ENCODE measurements at regions not wholly inside any gene's neighbourhood (a gene's known extent, or its start where the extent isn't known, plus 50 kb on each side); places are given as distances from the start of the nearest gene placed in this dataset.
"Not testable (repeated sequence)": the region's sequence is repeated elsewhere in the genome, so short reads cannot be mapped to it uniquely, and the experiment has no call there.

- not testable (repeated sequence) for DNase-seq
Observed at GRCh38 chr1:146883190-146883589, 54.9 kb upstream of the NBPF12 start.

DNA sequence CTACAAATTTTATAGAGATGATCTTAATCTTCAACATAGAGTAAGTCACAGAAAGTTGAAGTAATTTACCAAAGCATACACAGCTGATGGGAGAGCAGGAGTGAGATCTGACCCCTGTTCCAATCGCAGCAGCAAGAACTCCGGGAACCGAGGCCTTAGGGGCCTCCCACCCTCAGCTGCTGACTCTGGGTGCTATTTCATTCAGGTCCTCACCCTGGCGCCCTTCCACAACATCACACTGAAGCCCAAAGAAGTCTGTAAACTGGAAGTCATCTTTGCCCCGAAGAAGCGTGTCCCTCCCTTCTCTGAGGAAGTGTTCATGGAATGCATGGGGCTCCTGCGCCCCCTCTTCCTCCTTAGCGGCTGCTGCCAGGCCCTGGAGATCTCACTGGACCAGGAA, 57.0 kb upstream of the NBPF12 start:
- not testable (repeated sequence) for DNase-seq

DNA sequence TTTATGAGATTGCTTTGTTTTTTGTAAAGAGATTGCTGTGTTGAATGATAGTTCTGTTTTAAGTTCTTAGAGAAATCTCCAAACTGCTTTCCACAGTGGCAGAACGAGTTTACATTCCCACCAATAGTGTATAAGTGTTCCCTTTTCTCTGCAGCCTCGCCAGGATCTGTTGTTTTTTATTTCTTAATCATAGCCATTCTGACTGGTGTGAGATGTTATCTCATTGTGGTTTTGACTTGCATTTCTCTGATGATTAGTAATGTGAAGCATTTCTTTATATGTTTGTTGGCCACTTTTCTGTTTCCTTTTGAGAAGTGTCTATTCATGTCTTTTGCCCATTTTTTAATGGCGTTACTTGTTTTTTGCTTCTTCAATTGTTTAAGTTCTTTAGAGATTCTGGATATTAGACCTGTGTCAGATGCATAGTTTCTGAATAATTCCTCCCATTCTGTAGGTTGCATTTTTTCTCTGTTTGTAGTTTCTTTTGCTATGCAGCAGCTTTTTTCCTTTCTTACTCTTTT, 74.3 kb upstream of the NBPF12 start:
- DNase-seq = not testable (repeated sequence)

- not testable (repeated sequence) for DNase-seq
Observed at GRCh38 chr1:146853147-146853546, 85.0 kb upstream of the NBPF12 start.

GRCh38 chr1:146850352-146850889, 87.7 kb upstream of the NBPF12 start:
- DNase-seq = peak in 3 of 58 donors; percentile 0 to 26 (median 2)

DNA sequence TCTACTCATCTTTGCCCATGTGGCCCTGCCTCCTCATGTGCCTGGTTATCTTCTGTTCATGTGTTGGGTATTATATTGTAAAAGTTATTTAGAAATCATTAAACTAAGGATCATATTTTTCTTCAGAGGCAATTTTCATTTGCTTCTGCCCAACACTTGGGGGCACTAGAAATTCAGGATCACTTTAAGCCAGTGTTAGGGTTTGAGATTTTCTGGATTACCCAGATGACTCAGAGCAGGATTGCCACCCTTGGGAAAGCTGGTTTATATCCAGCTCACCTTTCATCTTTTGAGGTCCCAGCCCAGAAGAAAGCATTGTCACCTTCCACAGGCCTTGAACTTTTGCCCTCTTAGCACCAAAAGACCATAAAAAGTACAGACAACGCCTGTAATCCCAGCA, 99.4 kb upstream of the NBPF12 start:
- DNase-seq = not testable (repeated sequence)

GRCh38 chr1:146826957-146827356, 111.2 kb upstream of the NBPF12 start:
- not testable (repeated sequence) for DNase-seq

DNA sequence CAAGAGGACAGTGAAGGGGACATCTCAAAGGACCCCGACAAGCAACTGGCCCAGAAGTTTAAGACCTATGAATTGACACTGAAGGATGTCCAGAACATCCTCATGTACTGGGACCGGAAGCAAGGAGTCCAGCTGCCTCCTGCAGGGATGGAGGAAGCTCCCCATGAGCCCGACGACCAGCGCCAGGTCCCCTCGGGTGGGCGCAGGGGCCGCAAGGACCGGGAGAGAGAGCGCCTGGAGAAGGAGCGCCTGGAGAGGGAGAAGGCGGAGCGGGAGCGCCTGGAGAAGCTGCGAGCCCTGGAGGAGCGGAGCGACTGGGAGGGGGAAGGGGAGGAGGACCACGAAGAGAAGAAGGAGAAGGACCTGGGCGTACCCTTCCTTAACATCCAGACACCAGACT, 143.9 kb upstream of the NBPF12 start:
- not testable (repeated sequence) for DNase-seq

DNA sequence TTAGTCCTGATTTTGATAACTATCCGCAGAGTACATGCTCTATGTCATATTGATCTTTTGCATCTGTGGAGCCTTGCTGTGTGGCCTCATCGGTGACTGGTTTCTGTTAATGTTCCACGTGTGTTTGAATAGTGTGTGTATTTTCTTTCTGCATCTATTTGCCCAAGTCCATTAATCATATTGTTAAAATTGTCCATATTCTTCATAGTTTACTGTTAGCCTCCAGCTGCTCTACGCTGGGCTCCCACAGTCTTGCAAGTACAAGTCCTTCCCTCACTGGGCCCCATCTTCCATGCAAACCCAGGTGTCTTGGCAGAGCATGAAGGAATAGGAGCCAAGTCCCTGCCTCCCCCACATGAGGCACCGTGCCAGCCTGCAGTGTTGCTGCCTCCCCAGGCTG, 145.4 kb upstream of the NBPF12 start:
- DNase-seq = peak in 32 of 58 donors; percentile 0 to 47 (median 9)

DNA sequence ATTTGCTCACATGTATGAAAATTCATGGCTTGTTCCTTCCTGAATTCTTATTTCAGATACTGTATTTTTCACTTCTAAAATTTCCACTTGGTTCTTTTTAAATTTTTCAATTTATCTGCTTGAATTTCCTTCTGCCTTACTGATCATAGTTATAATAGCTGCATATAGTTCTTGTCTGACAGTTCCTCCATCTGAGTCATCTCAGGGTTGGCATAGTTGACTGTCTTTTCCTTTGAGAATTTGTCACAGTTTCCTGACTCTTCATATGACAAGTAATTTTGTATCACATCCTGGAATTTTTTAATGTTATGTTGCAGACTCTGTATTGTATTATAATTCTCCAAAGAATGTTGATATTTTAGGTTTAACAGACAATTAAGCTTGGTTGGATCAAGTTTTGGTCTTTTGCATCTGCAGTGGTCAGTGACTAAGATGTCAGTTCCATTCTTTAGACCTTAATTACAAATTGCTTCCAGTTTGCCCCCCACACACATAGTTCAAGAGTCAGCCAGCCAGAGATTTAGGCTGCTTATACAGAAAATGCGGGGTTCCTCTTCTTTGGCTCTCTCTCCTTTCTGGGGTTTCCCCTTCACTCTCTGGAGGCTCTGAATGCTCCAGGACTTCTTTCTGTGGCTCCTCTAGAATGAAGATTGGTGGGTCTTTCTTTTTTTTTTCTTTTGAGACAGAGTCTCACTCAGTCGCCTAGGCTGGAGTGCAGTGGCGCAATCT, 153.7 kb upstream of the NBPF12 start:
- not testable (repeated sequence) for DNase-seq

DNA sequence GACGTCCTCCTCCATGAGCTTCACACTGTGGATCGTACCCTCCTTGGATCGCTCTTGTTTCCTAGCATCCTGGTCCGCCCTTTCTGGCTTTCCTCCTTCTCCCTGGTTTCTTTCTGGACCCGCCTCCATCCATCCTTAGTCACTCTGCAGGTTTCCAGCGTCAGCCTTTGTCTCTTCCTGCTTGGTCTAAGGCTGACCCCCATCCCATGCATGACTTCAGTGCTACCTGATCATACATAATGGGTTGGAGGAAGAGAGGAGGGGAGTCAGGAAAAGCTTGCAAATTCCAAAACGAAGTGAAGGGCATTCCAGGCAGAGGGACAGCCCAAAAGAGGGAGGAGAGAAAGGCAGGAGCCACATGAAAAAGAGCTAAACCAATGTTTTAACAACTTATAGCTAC, 156.9 kb upstream of the NBPF12 start:
- not testable (repeated sequence) for DNase-seq

DNA sequence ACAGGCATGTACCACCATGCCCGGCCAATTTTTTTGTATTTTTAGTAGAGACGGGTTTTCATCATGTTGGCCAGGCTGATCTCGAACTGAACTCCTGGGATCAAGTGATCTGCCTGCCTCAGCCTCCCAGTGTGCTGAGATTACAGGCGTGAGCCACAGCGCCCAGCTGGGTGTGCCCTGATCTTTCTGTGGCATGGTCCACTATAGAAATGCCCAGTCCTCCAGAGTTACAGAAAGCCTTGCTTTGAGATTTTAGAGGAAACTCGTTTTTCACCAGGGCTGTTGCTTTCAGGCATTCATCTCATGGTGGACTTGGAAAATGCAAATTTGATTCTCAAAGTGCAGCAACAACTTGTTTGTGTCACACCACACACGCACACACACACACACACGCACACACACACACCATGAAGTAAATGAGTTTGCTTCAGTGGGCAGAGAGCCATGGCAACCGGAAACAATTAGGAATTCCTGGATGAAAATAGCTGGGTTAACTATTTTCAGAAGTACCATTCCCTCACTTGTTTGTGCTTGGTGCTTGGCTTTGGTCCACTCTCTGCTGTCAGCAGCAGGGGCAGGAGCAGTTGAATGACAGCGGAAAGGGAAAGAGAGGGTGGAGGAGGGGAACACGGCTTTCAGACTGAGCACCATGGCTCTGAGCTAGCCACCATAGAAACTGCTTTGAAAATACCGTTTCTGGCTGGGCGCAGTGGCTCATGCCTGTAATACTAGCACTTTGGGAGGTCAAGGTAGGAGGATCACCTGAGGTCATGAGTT, 160.1 kb upstream of the NBPF12 start:
- peak in 33 of 58 donors; percentile 1 to 74 (median 32) for DNase-seq

DNA sequence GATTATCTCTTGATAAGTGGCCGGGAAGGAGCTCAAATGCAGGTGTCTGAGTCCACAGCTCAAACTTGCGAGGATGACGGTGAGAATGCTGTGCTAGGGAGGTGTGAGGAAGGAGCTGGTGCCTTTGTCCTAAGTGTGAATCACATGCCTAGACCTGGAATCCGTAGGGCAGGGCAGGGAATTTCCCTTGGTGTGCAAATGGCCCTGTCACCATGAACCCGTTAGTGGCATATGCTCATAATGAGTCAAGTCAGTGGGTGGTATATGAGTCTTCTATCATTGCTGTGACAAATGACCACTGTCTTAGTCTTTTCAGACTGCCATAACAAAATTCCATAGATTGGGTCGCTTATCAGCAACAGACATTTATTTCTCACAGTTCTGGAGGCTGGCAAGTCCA, 163.1 kb upstream of the NBPF12 start:
- not testable (repeated sequence) for DNase-seq

- DNase-seq = not testable (repeated sequence)
Observed at GRCh38 chr1:146774271-146774670, 163.9 kb upstream of the NBPF12 start.

GRCh38 chr1:146771409-146771808, 166.7 kb upstream of the NBPF12 start:
- not testable (repeated sequence) for DNase-seq

DNA sequence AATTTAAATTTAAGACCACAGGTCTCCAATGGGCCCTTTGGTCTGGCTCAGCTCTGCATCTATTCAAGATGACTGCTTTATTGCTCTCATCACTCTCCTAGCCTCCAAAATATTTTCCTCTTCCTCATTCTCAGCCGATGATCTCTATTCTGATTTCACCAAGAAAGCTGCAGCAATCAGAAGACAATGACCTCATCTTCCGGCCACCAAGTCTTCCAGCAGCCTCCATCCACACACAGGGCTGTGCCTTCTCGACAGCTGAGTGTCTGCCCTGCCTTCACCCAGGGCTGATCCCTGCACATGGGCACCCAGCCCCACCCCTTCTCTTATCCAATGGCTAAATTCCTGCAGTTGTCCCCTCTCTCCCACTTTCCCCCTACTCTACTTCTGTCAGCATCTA, 167.1 kb upstream of the NBPF12 start:
- DNase-seq = not testable (repeated sequence)

- DNase-seq = not testable (repeated sequence)
Observed at GRCh38 chr1:146763234-146763633, 174.9 kb upstream of the NBPF12 start.

GRCh38 chr1:146756858-146757257, 181.3 kb upstream of the NBPF12 start:
- DNase-seq = not testable (repeated sequence)

GRCh38 chr1:146748686-146749085, 189.4 kb upstream of the NBPF12 start:
- not testable (repeated sequence) for DNase-seq

- DNase-seq = not testable (repeated sequence)
Observed at GRCh38 chr1:146731981-146732680, 206.0 kb upstream of the NBPF12 start.

- not testable (repeated sequence) for DNase-seq
Observed at GRCh38 chr1:146729642-146730344, 208.3 kb upstream of the NBPF12 start.

Measured in anterior cingulate cortex (tissue), 58 donors.